NCI-H526 (cell line): ENCODE measurements at regions not wholly inside any gene's neighbourhood (a gene's known extent, or its start where the extent isn't known, plus 50 kb on each side); places are given as distances from the start of the nearest gene placed in this dataset.
A peak's percentile ranks its signal among the peaks of the same experiment; 100 is the strongest.
"Not testable (repeated sequence)": the region's sequence is repeated elsewhere in the genome, so short reads cannot be mapped to it uniquely, and the experiment has no call there.

Experiments
- DNase-seq, 2 experiments: peaks; one replicate each; lab custom pipeline; 2025; lab: John Stamatoyannopoulos, UW

- no peak for DNase-seq
These were observed 318.9 kb upstream of the DPPA4 start for GRCh38 chr3:109656225-109656624.

GRCh38 chr3:109678600-109678999 is 341.3 kb upstream of the DPPA4 start:
- DNase-seq = no peak

GRCh38 chr3:109679664-109680063 is 342.3 kb upstream of the DPPA4 start:
- DNase-seq = no peak

GRCh38 chr3:109683746-109684145 is 346.4 kb upstream of the DPPA4 start:
- no peak for DNase-seq

- no peak for DNase-seq
These were observed 348.0 kb upstream of the DPPA4 start for GRCh38 chr3:109685084-109686079.

GRCh38 chr3:109687626-109688025 is 350.3 kb upstream of the DPPA4 start:
- DNase-seq = no peak

- no peak for DNase-seq
These were observed 359.6 kb upstream of the DPPA4 start for GRCh38 chr3:109696932-109697331.

- no peak for DNase-seq
These were observed 364.9 kb upstream of the DPPA4 start for GRCh38 chr3:109702252-109702651.

- no peak for DNase-seq
These were observed 365.6 kb upstream of the DPPA4 start for GRCh38 chr3:109702976-109703375.

- DNase-seq = not testable (repeated sequence)
These were observed 367.8 kb upstream of the DPPA4 start for GRCh38 chr3:109705133-109705532.

- no peak for DNase-seq
These were observed 370.3 kb upstream of the DPPA4 start for GRCh38 chr3:109707617-109708016.

- no peak for DNase-seq
These were observed 375.9 kb upstream of the DPPA4 start for GRCh38 chr3:109713288-109713687.

GRCh38 chr3:109715707-109716106 is 378.4 kb upstream of the DPPA4 start:
- no peak for DNase-seq

GRCh38 chr3:109718850-109719249 is 381.5 kb upstream of the DPPA4 start:
- no peak for DNase-seq

- DNase-seq = no peak
These were observed 391.6 kb upstream of the DPPA4 start for GRCh38 chr3:109728861-109729494.

GRCh38 chr3:109731639-109732473 is 394.5 kb upstream of the DPPA4 start:
- peak; percentile 2 to 52 for DNase-seq

- DNase-seq = no peak
These were observed 406.6 kb upstream of the DPPA4 start for GRCh38 chr3:109743981-109744380.

- DNase-seq = no peak
These were observed 435.2 kb upstream of the DPPA4 start for GRCh38 chr3:109772520-109772919.

- DNase-seq = no peak
These were observed 436.8 kb upstream of the DPPA4 start for GRCh38 chr3:109774108-109774507.

- no peak for DNase-seq
These were observed 446.9 kb upstream of the DPPA4 start for GRCh38 chr3:109784285-109784684.

GRCh38 chr3:109784852-109785631 is 447.7 kb upstream of the DPPA4 start:
- DNase-seq = no peak
